Naive thymus-derived CD4-positive, alpha-beta T cell (primary cell): ENCODE measurements at regions not wholly inside any gene's neighbourhood (a gene's known extent, or its start where the extent isn't known, plus 50 kb on each side); places are given as distances from the start of the nearest gene placed in this dataset.
A peak's percentile ranks its signal among the peaks of the same experiment; 100 is the strongest.
"Not testable (repeated sequence)": the region's sequence is repeated elsewhere in the genome, so short reads cannot be mapped to it uniquely, and the experiment has no call there.

Experiments
- ATAC-seq: fragments of 150-1000 bp; cut with Tn5 transposase; 2 replicates; pipeline ENCODE4 v1.10.0; 2021; ENCODE audit warnings: mild to moderate bottlenecking, moderate library complexity
- CTCF ChIA-PET: fragments of 350-600 bp; sonication (Branson Sonifier 250); formaldehyde crosslinking; loops from one replicate; lab custom pipeline; 2021; ENCODE audit warnings: antibody characterized with exemption; lab: Charles Lee
- POLR2A ChIA-PET: fragments of 350-600 bp; sonication (Branson Sonifier 250); formaldehyde crosslinking; loops from one replicate; lab custom pipeline; 2021; ENCODE audit warnings: antibody characterized with exemption, inconsistent platforms; lab: Charles Lee
- DNase-seq, 9 donors: peaks; one replicate each; pipeline versions ENCODE4 v3.0.0 to v3.0.0-alpha.2; 2020 to 2022; ENCODE audit warnings: mixed read lengths in 1 of 9
- H3K27ac ChIP-seq: one replicate; pipeline ENCODE4 v1.7.0; 2013; ENCODE audit warnings: mild to moderate bottlenecking, low read depth, low read length, moderate library complexity
- H3K27me3 ChIP-seq, 2 donors: one replicate each; pipeline ENCODE4 v1.7.0; 2013; ENCODE audit warnings: low read length in 2 of 2, mild to moderate bottlenecking in 2 of 2, moderate library complexity in 2 of 2; ENCODE audit not compliant: control insufficient read depth in 2 of 2, insufficient read depth in 2 of 2
- H3K36me3 ChIP-seq, 3 experiments: 1 replicate in 2 of 3; 2 replicates in 1 of 3; pipeline ENCODE4 v1.7.0; 2013; ENCODE audit warnings: low read length in 3 of 3, mild to moderate bottlenecking in 3 of 3, moderate library complexity in 1 of 3; ENCODE audit not compliant: insufficient read depth in 3 of 3, control insufficient read depth in 2 of 3
- H3K4me1 ChIP-seq, 2 donors: one replicate each; pipeline ENCODE4 v1.7.0; 2013; ENCODE audit warnings: low read length in 2 of 2, mild to moderate bottlenecking in 2 of 2, moderate library complexity in 1 of 2; ENCODE audit not compliant: control insufficient read depth in 2 of 2, insufficient read depth in 2 of 2
- H3K4me3 ChIP-seq: 2 replicates; pipeline ENCODE4 v1.7.0; 2013; ENCODE audit warnings: mild to moderate bottlenecking, low read length
- H3K9me3 ChIP-seq, 3 experiments: 1 replicate in 2 of 3; 2 replicates in 1 of 3; pipeline ENCODE4 v1.7.0; 2013; ENCODE audit warnings: low read length in 3 of 3; ENCODE audit not compliant: control insufficient read depth in 2 of 3
- H3K27ac Mint-ChIP-seq, 9 donors: one replicate each; pipeline ENCODE4 v1.8.0; 2020 to 2022; ENCODE audit warnings: mixed read lengths in 9 of 9, mild to moderate bottlenecking in 8 of 9, moderate library complexity in 5 of 9, inconsistent platforms in 2 of 9
- H3K27me3 Mint-ChIP-seq, 5 donors: one replicate each; pipeline ENCODE4 v1.8.0; 2021 to 2022; ENCODE audit warnings: mixed read lengths in 5 of 5, mild to moderate bottlenecking in 1 of 5
- H3K36me3 Mint-ChIP-seq, 5 donors: one replicate each; pipeline ENCODE4 v1.8.0; 2020 to 2022; ENCODE audit warnings: mixed read lengths in 5 of 5, mild to moderate bottlenecking in 3 of 5, inconsistent platforms in 1 of 5
- H3K4me1 Mint-ChIP-seq, 7 donors: one replicate each; pipeline ENCODE4 v1.8.0; 2020 to 2022; ENCODE audit warnings: mixed read lengths in 7 of 7, mild to moderate bottlenecking in 3 of 7, inconsistent platforms in 1 of 7
- H3K4me3 Mint-ChIP-seq, 10 donors: one replicate each; pipeline ENCODE4 v1.8.0; 2020 to 2022; ENCODE audit warnings: mild to moderate bottlenecking in 10 of 10, mixed read lengths in 10 of 10, moderate library complexity in 6 of 10, inconsistent platforms in 2 of 10
- H3K9me3 Mint-ChIP-seq, 11 donors: one replicate each; pipeline ENCODE4 v1.8.0; 2020 to 2022; ENCODE audit warnings: mixed read lengths in 11 of 11, mild to moderate bottlenecking in 4 of 11, inconsistent platforms in 1 of 11, moderate library complexity in 1 of 11
- intact Hi-C, 2 donors: fragments of 100-400 bp; cut with micrococcal nuclease; formaldehyde crosslinking; loops; one replicate each; pipeline ENCODE4 v1.15.1; 2023

GRCh38 chr20:47972916-47973309 lies 187.6 kb upstream of the SULF2 start:
- POLR2A ChIA-PET = no interaction called here
- intact Hi-C loops = no loop called here
- H3K4me3 ChIP-seq = no peak overlapping the region

GRCh38 chr20:47972297-47972915 lies 187.1 kb upstream of the SULF2 start:
- DNase-seq, H3K4me3 Mint-ChIP-seq, H3K9me3 Mint-ChIP-seq, H3K4me3 ChIP-seq, H3K36me3 Mint-ChIP-seq, ATAC-seq, POLR2A ChIA-PET, CTCF ChIA-PET, H3K36me3 ChIP-seq, H3K4me1 Mint-ChIP-seq, H3K27ac Mint-ChIP-seq, H3K27ac ChIP-seq, H3K27me3 ChIP-seq, H3K4me1 ChIP-seq, intact Hi-C loops, H3K9me3 ChIP-seq: not testable (repeated sequence)
- peaks cover 3 to 26% (median 19%) of the 10 kb centered on the region in 5 donors for H3K27me3 Mint-ChIP-seq

More at GRCh38 chr20:47972916-47973309, 187.6 kb upstream of the SULF2 start:
- Histone ChIP-seq H3K9me3 (no peaks in the 10 kb centered on the region), H3K27me3 (no peaks in the 10 kb centered on the region), H3K36me3 (no peaks in the 10 kb centered on the region), H3K27ac (no peak overlapping the region), H3K4me1 (no peaks in the 10 kb centered on the region)
- H3K27ac Mint-ChIP-seq = no peak overlapping the region
- no peak for ATAC-seq
- H3K36me3 Mint-ChIP-seq = no peaks in the 10 kb centered on the region
- DNase-seq = no peak
- no peaks in the 10 kb centered on the region for H3K9me3 Mint-ChIP-seq
- CTCF ChIA-PET = no interaction called here
- H3K4me3 Mint-ChIP-seq = peak overlapping the region in 1 of 10 donors; percentile 31
- H3K27me3 Mint-ChIP-seq = peaks cover 4 to 29% (median 19%) of the 10 kb centered on the region in 5 donors
- peaks cover 0 to 9% (median 7%) of the 10 kb centered on the region in 7 donors for H3K4me1 Mint-ChIP-seq

- Mint-ChIP-seq H3K36me3 (no peaks in the 10 kb centered on the region), H3K4me1 (peaks cover 0 to 3% (median 0%) of the 10 kb centered on the region in 7 donors), H3K27me3 (peaks cover under 1 to 22% (median 19%) of the 10 kb centered on the region in 5 donors), H3K9me3 (no peaks in the 10 kb centered on the region), H3K4me3 (no peak overlapping the region), H3K27ac (no peak overlapping the region)
- POLR2A ChIA-PET = no interaction called here
- DNase-seq (no peak), ATAC-seq (no peak)
- Histone ChIP-seq H3K4me3 (no peak overlapping the region), H3K4me1 (no peaks in the 10 kb centered on the region), H3K36me3 (no peaks in the 10 kb centered on the region), H3K27me3 (no peaks in the 10 kb centered on the region), H3K27ac (no peak overlapping the region), H3K9me3 (no peaks in the 10 kb centered on the region)
- CTCF ChIA-PET = no interaction called here
- intact Hi-C loops = no loop called here
Observed at GRCh38 chr20:47971058-47971791, 185.9 kb upstream of the SULF2 start.

- POLR2A ChIA-PET = no interaction called here
- no peak for ATAC-seq
- intact Hi-C loops = no loop called here
Observed at GRCh38 chr20:47970282-47970903, 185.1 kb upstream of the SULF2 start.

GRCh38 chr20:47969426-47969825 lies 184.1 kb upstream of the SULF2 start:
- Mint-ChIP-seq H3K9me3 (no peaks in the 10 kb centered on the region), H3K36me3 (no peaks in the 10 kb centered on the region), H3K27me3 (peaks cover 0 to 15% (median 13%) of the 10 kb centered on the region in 5 donors), H3K4me3 (no peak overlapping the region), H3K4me1 (peaks cover 0 to 1% (median 0%) of the 10 kb centered on the region in 7 donors), H3K27ac (no peak overlapping the region)
- Histone ChIP-seq H3K27me3 (no peaks in the 10 kb centered on the region), H3K4me1 (no peaks in the 10 kb centered on the region), H3K36me3 (no peaks in the 10 kb centered on the region), H3K27ac (no peak overlapping the region), H3K9me3 (no peaks in the 10 kb centered on the region), H3K4me3 (no peak overlapping the region)
- ChIA-PET CTCF (no interaction called here), POLR2A (no interaction called here)
- no peak for DNase-seq
- intact Hi-C loops = no loop called here
- ATAC-seq = no peak

More at GRCh38 chr20:47970282-47970903, 185.1 kb upstream of the SULF2 start:
- Mint-ChIP-seq H3K4me3 (no peak overlapping the region), H3K27ac (no peak overlapping the region), H3K4me1 (peaks cover 0 to 2% (median 0%) of the 10 kb centered on the region in 7 donors), H3K36me3 (no peaks in the 10 kb centered on the region), H3K9me3 (no peaks in the 10 kb centered on the region), H3K27me3 (peaks cover 0 to 18% (median 17%) of the 10 kb centered on the region in 5 donors)
- H3K27me3 ChIP-seq = no peaks in the 10 kb centered on the region
- no peaks in the 10 kb centered on the region for H3K36me3 ChIP-seq
- no peak overlapping the region for H3K27ac ChIP-seq
- CTCF ChIA-PET = no interaction called here
- H3K4me1 ChIP-seq = no peaks in the 10 kb centered on the region
- no peak for DNase-seq
- no peaks in the 10 kb centered on the region for H3K9me3 ChIP-seq
- no peak overlapping the region for H3K4me3 ChIP-seq

GRCh38 chr20:47968541-47969310 lies 183.4 kb upstream of the SULF2 start:
- Histone ChIP-seq H3K4me1 (no peaks in the 10 kb centered on the region), H3K36me3 (no peaks in the 10 kb centered on the region), H3K27ac (no peak overlapping the region), H3K4me3 (no peak overlapping the region), H3K27me3 (no peaks in the 10 kb centered on the region), H3K9me3 (no peaks in the 10 kb centered on the region)
- no peak overlapping the region for H3K27ac Mint-ChIP-seq
- ChIA-PET CTCF (no interaction called here), POLR2A (no interaction called here)
- DNase-seq (no peak), ATAC-seq (no peak)
- H3K4me3 Mint-ChIP-seq = no peak overlapping the region
- H3K9me3 Mint-ChIP-seq = no peaks in the 10 kb centered on the region
- H3K4me1 Mint-ChIP-seq = peaks cover 0 to 1% (median 0%) of the 10 kb centered on the region in 7 donors
- intact Hi-C loops = no loop called here
- peaks cover 0 to 15% (median 13%) of the 10 kb centered on the region in 5 donors for H3K27me3 Mint-ChIP-seq
- no peaks in the 10 kb centered on the region for H3K36me3 Mint-ChIP-seq
